Right lobe of liver (tissue), 4 donors: ENCODE measurements at regions not wholly inside any gene's neighbourhood (a gene's known extent, or its start where the extent isn't known, plus 50 kb on each side); places are given as distances from the start of the nearest gene placed in this dataset.

Experiments used
- CTCF ChIP-seq, 4 donors: fragments of 200-600 bp in 3 of 4; fragments of 450-650 bp in 1 of 4; IDR thresholded peaks; one replicate each; pipeline versions ENCODE4 v1.5.1 to v1.8.0; 2016 to 2022; ENCODE audit warnings: antibody characterized with exemption in 4 of 4, mild to moderate bottlenecking in 2 of 4
- POLR2A ChIP-seq: fragments of 450-650 bp; IDR thresholded peaks from one replicate; pipeline ENCODE4 v1.6.1; 2017; ENCODE audit warnings: antibody characterized with exemption, mild to moderate bottlenecking
- donor health status: DM: no; HTN: no; CAD: no.
- donor health status: DM: no; HTN: no; CAD: no.
- donor health status: DM: no; HTN: yes; CAD: no.

GRCh38 chr2:156955701-156956100 lies 301.8 kb upstream of the GALNT5 start:
- TF ChIP-seq CTCF (IDR thresholded peaks at IDR 0.05) (no peak), POLR2A (no peak)
